ENCODE measurements at regions not wholly inside any gene's neighbourhood (a gene's known extent, or its start where the extent isn't known, plus 50 kb on each side); places are given as distances from the start of the nearest gene placed in this dataset.

- no peak for DNase-seq
Measured at GRCh38 chr15:46442901-46443590, 808.2 kb downstream of the SQOR start.

GRCh38 chr15:46450112-46450809 lies 815.4 kb downstream of the SQOR start:
- no peak for DNase-seq

GRCh38 chr15:46450810-46451182 lies 816.0 kb downstream of the SQOR start:
- DNase-seq: no peak

- no peak for DNase-seq
Measured at GRCh38 chr15:46452297-46452820, 817.5 kb downstream of the SQOR start.

- no peak for DNase-seq
Measured at GRCh38 chr15:46456456-46456855, 821.6 kb downstream of the SQOR start.

- no peak for DNase-seq
Measured at GRCh38 chr15:46460431-46461094, 825.7 kb downstream of the SQOR start.

GRCh38 chr15:46461416-46461815 lies 826.6 kb downstream of the SQOR start:
- no peak for DNase-seq

- no peak for DNase-seq
Measured at GRCh38 chr15:46467041-46467440, 832.2 kb downstream of the SQOR start.

GRCh38 chr15:46471096-46471495 lies 836.3 kb downstream of the SQOR start:
- no peak for DNase-seq

- DNase-seq: no peak
Measured at GRCh38 chr15:46489276-46489675, 854.4 kb downstream of the SQOR start.

GRCh38 chr15:46496491-46497115 lies 861.8 kb downstream of the SQOR start:
- no peak for DNase-seq

GRCh38 chr15:46502667-46503066 lies 867.8 kb downstream of the SQOR start:
- DNase-seq: no peak

GRCh38 chr15:46518381-46518780 lies 883.6 kb downstream of the SQOR start:
- DNase-seq: no peak

- no peak for DNase-seq
Measured at GRCh38 chr15:46523701-46524100, 888.9 kb downstream of the SQOR start.

- no peak for DNase-seq
Measured at GRCh38 chr15:46525984-46526725, 891.3 kb downstream of the SQOR start.

GRCh38 chr15:46526726-46527110 lies 891.9 kb downstream of the SQOR start:
- DNase-seq: no peak

- DNase-seq: no peak
Measured at GRCh38 chr15:46543626-46544025, 908.8 kb downstream of the SQOR start.

- no peak for DNase-seq
Measured at GRCh38 chr15:46548989-46549388, 914.2 kb downstream of the SQOR start.

GRCh38 chr15:46552316-46552715 lies 917.5 kb downstream of the SQOR start:
- no peak for DNase-seq

GRCh38 chr15:46555547-46555946 lies 920.7 kb downstream of the SQOR start:
- no peak for DNase-seq

- DNase-seq: no peak
Measured at GRCh38 chr15:46556010-46556409, 921.2 kb downstream of the SQOR start.

- no peak for DNase-seq
Measured at GRCh38 chr15:46556559-46557379, 921.9 kb downstream of the SQOR start.

All from activated CD4-positive, alpha-beta T cell treated with anti-CD3 and anti-CD28 coated beads for 1 hour (primary cell).